NT2/D1 (cell line): ENCODE measurements at regions not wholly inside any gene's neighbourhood (a gene's known extent, or its start where the extent isn't known, plus 50 kb on each side); places are given as distances from the start of the nearest gene placed in this dataset.
"Not testable (repeated sequence)": the region's sequence is repeated elsewhere in the genome, so short reads cannot be mapped to it uniquely, and the experiment has no call there.

ENCODE experiments used
- SUZ12 ChIP-seq: IDR thresholded peaks from 2 replicates; pipeline ENCODE4 v1.6.1; 2011; ENCODE audit not compliant: insufficient read length, insufficient read depth; ENCODE audit errors: extremely low read depth
- YY1 ChIP-seq: IDR thresholded peaks from 2 replicates; pipeline ENCODE4 v1.6.1; 2011; ENCODE audit not compliant: insufficient read length, insufficient read depth

- not testable (repeated sequence) for TF ChIP-seq SUZ12, YY1
Measured at GRCh38 chr4:49236474-49236873, 250.4 kb downstream of the CWH43 start.
